Lung (tissue), 11 donors: ENCODE measurements at regions not wholly inside any gene's neighbourhood (a gene's known extent, or its start where the extent isn't known, plus 50 kb on each side); places are given as distances from the start of the nearest gene placed in this dataset.

Experiments used
- ATAC-seq: fragments of 200-7000 bp; cut with Tn5 transposase; one replicate; pipeline ENCODE4 v1.9.1; 2020; ENCODE audit warnings: moderate number of reproducible peaks; ENCODE audit not compliant: insufficient read depth, low FRiP score
- DNase-seq, 3 donors: peaks; one replicate each; pipeline ENCODE4 v3.0.0-alpha.2; 2013 to 2017
- H3K27ac ChIP-seq, 2 donors: one replicate each; pipeline ENCODE4 v1.5.1; 2013; ENCODE audit warnings: mild to moderate bottlenecking in 2 of 2, moderate library complexity in 2 of 2, control low read depth in 1 of 2, inconsistent platforms in 1 of 2, low read depth in 1 of 2, low read length in 1 of 2
- H3K27me3 ChIP-seq, 3 donors: one replicate each; pipeline ENCODE4 v1.5.1; 2013; ENCODE audit warnings: low read length in 2 of 3; ENCODE audit not compliant: control insufficient read depth in 3 of 3, insufficient read depth in 3 of 3
- H3K36me3 ChIP-seq, 4 donors: one replicate each; pipeline ENCODE4 v1.5.1; 2013; ENCODE audit warnings: low read length in 4 of 4, mild to moderate bottlenecking in 1 of 4, moderate library complexity in 1 of 4; ENCODE audit not compliant: control insufficient read depth in 4 of 4, insufficient read depth in 4 of 4
- H3K4me1 ChIP-seq, 5 donors: one replicate each; pipeline ENCODE4 v1.5.1; 2013; ENCODE audit warnings: low read length in 5 of 5, mild to moderate bottlenecking in 2 of 5, moderate library complexity in 1 of 5; ENCODE audit not compliant: control insufficient read depth in 5 of 5, insufficient read depth in 5 of 5
- H3K4me3 ChIP-seq: one replicate; pipeline ENCODE4 v1.5.1; 2013; ENCODE audit warnings: mild to moderate bottlenecking, control low read depth, moderate library complexity
- H3K9ac ChIP-seq, 2 donors: one replicate each; pipeline ENCODE4 v1.5.1; 2013; ENCODE audit warnings: low read length in 2 of 2, control low read depth in 1 of 2; ENCODE audit not compliant: insufficient read depth in 1 of 2
- H3K9me3 ChIP-seq, 4 donors: one replicate each; pipeline ENCODE4 v1.5.1; 2013; ENCODE audit warnings: low read length in 3 of 4, mild to moderate bottlenecking in 1 of 4, moderate library complexity in 1 of 4; ENCODE audit not compliant: control insufficient read depth in 4 of 4, insufficient read depth in 3 of 4
- WGBS, 2 donors: extraction: QIAGEN DNeasy Blood & Tissue Kit; methylation state at CpG; one replicate each; pipeline ENCODE4 v1.1.7; 2013; 5-methylcytosine and 5-hydroxymethylcytosine counted together
- TF ChIP-seq, protein P1 (sequence below): IDR thresholded peaks from 2 replicates; pipeline ENCODE4 v1.5.1; 2012; ENCODE audit warnings: mild to moderate bottlenecking; ENCODE audit errors: control extremely low read depth, extremely low read depth
- donor health status: control.
- donor health status: control.
- donor health status: Bipolar disorder and iron deficiency.
- donor health status: healthy.
- donor health status: DM: yes; HTN: yes; CAD: no.

DNA sequence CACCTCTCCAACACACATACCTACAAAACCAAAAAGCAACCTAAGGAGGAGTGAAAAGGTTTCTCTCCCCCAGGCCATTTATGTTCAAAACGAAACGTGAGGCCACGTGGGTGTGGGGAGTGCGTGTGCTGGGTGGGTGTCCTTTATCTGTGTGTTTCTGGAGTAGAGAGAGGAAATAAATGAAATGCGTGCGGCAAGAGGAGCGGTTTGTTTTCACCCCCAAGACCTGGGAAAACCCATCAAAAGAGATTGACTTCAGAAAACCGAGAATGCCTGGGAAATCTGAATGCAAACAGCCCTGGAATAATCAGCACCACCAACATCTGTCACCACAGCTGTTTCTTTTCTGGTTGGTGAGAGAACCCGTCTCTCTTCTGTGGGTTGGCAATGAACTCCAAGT is 137.4 kb downstream of the INSIG2 start:
- TF ChIP-seq, protein P1, sequence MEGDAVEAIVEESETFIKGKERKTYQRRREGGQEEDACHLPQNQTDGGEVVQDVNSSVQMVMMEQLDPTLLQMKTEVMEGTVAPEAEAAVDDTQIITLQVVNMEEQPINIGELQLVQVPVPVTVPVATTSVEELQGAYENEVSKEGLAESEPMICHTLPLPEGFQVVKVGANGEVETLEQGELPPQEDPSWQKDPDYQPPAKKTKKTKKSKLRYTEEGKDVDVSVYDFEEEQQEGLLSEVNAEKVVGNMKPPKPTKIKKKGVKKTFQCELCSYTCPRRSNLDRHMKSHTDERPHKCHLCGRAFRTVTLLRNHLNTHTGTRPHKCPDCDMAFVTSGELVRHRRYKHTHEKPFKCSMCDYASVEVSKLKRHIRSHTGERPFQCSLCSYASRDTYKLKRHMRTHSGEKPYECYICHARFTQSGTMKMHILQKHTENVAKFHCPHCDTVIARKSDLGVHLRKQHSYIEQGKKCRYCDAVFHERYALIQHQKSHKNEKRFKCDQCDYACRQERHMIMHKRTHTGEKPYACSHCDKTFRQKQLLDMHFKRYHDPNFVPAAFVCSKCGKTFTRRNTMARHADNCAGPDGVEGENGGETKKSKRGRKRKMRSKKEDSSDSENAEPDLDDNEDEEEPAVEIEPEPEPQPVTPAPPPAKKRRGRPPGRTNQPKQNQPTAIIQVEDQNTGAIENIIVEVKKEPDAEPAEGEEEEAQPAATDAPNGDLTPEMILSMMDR, result no peak
- WGBS, 2 donors, result 44 to 55% methylated on average over 9 of the region's 9 CpGs
- Histone ChIP-seq H3K27ac (no peak overlapping the region), H3K9me3 (peaks cover 0 to 2% (median 0%) of the 10 kb centered on the region in 4 donors), H3K36me3 (no peaks in the 10 kb centered on the region), H3K4me3 (no peak overlapping the region), H3K4me1 (peaks cover 0 to 17% (median 0%) of the 10 kb centered on the region in 5 donors), H3K27me3 (peaks cover 8 to 67% (median 65%) of the 10 kb centered on the region in 3 donors), H3K9ac (no peak overlapping the region)
- DNase-seq (peak in 1 of 3 donors; percentile 12), ATAC-seq (no peak)

DNA sequence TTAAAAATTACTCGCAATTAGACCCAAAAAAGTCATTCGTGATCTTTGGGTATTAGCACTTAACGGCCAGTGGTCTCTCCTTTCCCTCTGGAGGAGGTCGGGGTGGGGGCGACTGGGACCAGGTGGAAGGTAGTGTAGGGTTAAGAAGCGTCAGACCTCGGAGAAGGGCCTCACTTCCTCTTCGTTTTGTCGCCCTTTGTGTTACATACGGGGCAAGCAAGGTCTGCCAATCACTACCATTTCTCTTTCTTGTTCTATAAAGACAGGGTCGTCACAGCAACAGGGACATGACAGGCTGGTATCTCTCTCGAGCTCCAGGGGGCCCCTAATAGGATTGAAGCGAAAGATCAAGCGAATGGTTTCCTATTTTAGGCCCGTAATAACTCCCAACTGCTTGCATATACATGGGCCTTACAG is 136.6 kb downstream of the INSIG2 start:
- Histone ChIP-seq H3K36me3 (no peaks in the 10 kb centered on the region), H3K27ac (no peak overlapping the region), H3K9ac (no peak overlapping the region), H3K4me1 (peaks cover 0 to 17% (median 0%) of the 10 kb centered on the region in 5 donors), H3K4me3 (no peak overlapping the region), H3K9me3 (peaks cover 0 to 2% (median 0%) of the 10 kb centered on the region in 4 donors), H3K27me3 (peaks cover 8 to 72% (median 65%) of the 10 kb centered on the region in 3 donors)
- WGBS, 2 donors, result 20 to 45% methylated on average over 15 of the region's 15 CpGs
- TF ChIP-seq, protein P1, result no peak
- ATAC-seq (no peak), DNase-seq (peak in 1 of 3 donors; percentile 13)

DNA sequence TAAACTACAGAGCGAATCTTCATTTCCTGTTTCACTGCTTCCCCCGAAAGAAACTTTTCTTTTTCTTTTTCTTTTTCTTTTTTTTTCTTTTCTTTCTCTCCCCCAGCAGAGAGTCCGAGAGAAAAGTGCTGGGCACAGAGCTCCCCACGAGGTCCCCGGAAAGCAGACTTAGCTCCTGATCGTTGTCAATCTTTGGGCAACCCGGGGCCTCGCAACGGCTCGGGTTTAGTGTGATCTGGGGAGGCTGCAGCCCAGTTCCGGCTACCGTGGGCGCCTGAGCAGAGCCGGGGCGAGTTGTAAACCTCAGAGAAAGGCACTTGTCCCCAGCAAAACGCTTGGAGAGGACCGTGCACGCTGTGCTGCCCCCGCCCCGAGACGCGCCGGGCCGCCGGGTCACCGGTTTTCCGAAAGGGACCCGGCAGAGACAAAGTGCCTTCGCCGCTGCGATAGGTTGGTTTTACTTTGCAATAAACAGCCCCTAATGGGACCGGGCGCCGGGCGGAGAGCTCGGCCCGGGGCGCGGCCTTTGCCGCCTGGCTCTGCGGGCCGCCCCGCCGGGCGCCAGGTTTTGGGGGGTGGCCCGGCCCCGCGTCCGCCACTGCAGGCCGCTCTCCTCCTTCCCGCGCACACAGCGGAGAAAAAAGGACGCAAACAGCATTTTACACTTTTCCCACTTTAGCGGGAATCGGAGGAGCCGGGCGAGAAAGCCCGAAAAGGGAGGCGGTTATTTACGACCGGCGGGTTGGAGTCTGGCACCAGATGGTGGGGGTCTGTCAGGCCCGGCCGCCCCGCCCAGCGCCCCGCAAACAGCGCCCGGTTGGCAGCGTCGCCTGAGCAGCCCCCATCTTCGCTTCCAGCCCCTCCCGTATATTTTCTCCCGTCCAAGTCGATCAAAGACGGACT is 136.0 kb downstream of the INSIG2 start:
- H3K4me1 ChIP-seq, result peaks cover 0 to 17% (median 0%) of the 10 kb centered on the region in 5 donors
- TF ChIP-seq, protein P1, result no peak
- H3K27ac ChIP-seq, result no peak overlapping the region
- H3K27me3 ChIP-seq, result peaks cover 8 to 75% (median 65%) of the 10 kb centered on the region in 3 donors
- no peaks in the 10 kb centered on the region for H3K36me3 ChIP-seq
- WGBS, 2 donors, result 2 to 6% methylated on average over 70 to 77 of the region's 77 CpGs
- DNase-seq, result peak; percentile 35 to 53 (median 46)
- peaks cover 0 to 2% (median 0%) of the 10 kb centered on the region in 4 donors for H3K9me3 ChIP-seq
- ATAC-seq, result no peak
- no peak overlapping the region for H3K9ac ChIP-seq
- H3K4me3 ChIP-seq, result peak overlapping the region; percentile 19
